Lower lobe of right lung (tissue), 2 donors: ENCODE measurements at regions not wholly inside any gene's neighbourhood (a gene's known extent, or its start where the extent isn't known, plus 50 kb on each side); places are given as distances from the start of the nearest gene placed in this dataset.
A peak's percentile ranks its signal among the peaks of the same experiment; 100 is the strongest.

Source experiments
- ATAC-seq, 2 donors: fragments of 200-7000 bp; cut with Tn5 transposase; one replicate each; pipeline ENCODE4 v1.9.1; 2020 to 2022; ENCODE audit warnings: mild to moderate bottlenecking in 2 of 2, moderate library complexity in 2 of 2
- DNase-seq: peaks from one replicate; pipeline ENCODE4 v3.0.0-alpha.2; 2020
- H3K27ac ChIP-seq: fragments of 200-600 bp; one replicate; pipeline ENCODE4 v1.8.0; 2022
- H3K27me3 ChIP-seq: fragments of 200-600 bp; one replicate; pipeline ENCODE4 v1.8.0; 2022; ENCODE audit warnings: low read depth
- H3K36me3 ChIP-seq: fragments of 200-600 bp; one replicate; pipeline ENCODE4 v1.8.0; 2022; ENCODE audit warnings: mild to moderate bottlenecking
- H3K4me1 ChIP-seq: fragments of 200-600 bp; one replicate; pipeline ENCODE4 v1.8.0; 2022
- H3K4me3 ChIP-seq: fragments of 200-600 bp; one replicate; pipeline ENCODE4 v1.8.0; 2022; ENCODE audit warnings: mild to moderate bottlenecking
- H3K9me3 ChIP-seq: fragments of 200-600 bp; one replicate; pipeline ENCODE4 v1.8.0; 2022
- intact Hi-C: fragments of 100-400 bp; cut with DNase I; formaldehyde crosslinking; loops from one replicate; pipeline ENCODE4 v1.11.0; 2022
- TF ChIP-seq, protein P1 (sequence below): fragments of 200-600 bp; IDR thresholded peaks from one replicate; pipeline ENCODE4 v1.8.0; 2022; ENCODE audit warnings: antibody characterized with exemption, mild to moderate bottlenecking
- donor health status: DM: no; HTN: yes; CAD: no; lungs with severe emphysema.

DNA sequence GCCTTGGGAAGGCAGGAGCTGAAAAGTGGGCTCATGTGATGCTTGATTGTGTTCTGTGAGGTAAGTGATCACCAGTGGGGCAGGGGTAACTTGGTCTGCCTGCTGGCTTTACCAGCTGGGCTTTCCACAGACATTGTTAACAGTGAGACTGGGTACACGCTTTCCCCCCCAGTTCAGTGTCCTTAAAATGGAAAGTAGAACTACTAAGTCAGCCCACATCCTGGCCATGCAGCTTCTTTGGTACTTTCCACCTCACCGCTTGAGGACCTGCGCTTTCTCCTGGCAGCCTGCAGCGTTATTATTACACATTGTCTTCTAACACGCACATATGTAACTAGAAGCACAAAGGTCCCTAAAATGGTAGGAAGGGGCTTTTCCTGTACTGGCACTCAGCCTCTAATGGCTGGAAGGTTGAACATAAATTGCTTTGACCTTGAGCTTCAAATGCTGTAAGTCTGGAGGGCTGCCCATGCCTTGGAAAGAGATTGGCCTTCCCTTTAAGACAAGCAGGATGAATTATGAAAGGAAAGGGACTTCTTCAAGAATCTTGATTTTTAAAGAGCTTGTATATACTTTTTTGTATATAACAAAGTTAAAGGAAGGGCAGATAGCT is 216.1 kb upstream of the ROPN1 start:
- H3K4me1 ChIP-seq: peaks cover 6% of the 10 kb centered on the region
- DNase-seq (no peak), ATAC-seq (no peak)
- no peaks in the 10 kb centered on the region for H3K9me3 ChIP-seq
- TF ChIP-seq, protein P1, sequence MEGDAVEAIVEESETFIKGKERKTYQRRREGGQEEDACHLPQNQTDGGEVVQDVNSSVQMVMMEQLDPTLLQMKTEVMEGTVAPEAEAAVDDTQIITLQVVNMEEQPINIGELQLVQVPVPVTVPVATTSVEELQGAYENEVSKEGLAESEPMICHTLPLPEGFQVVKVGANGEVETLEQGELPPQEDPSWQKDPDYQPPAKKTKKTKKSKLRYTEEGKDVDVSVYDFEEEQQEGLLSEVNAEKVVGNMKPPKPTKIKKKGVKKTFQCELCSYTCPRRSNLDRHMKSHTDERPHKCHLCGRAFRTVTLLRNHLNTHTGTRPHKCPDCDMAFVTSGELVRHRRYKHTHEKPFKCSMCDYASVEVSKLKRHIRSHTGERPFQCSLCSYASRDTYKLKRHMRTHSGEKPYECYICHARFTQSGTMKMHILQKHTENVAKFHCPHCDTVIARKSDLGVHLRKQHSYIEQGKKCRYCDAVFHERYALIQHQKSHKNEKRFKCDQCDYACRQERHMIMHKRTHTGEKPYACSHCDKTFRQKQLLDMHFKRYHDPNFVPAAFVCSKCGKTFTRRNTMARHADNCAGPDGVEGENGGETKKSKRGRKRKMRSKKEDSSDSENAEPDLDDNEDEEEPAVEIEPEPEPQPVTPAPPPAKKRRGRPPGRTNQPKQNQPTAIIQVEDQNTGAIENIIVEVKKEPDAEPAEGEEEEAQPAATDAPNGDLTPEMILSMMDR: no peak
- no peaks in the 10 kb centered on the region for H3K27me3 ChIP-seq
- H3K27ac ChIP-seq: no peak overlapping the region
- intact Hi-C loops: no loop called here
- no peaks in the 10 kb centered on the region for H3K36me3 ChIP-seq
- H3K4me3 ChIP-seq: no peak overlapping the region

DNA sequence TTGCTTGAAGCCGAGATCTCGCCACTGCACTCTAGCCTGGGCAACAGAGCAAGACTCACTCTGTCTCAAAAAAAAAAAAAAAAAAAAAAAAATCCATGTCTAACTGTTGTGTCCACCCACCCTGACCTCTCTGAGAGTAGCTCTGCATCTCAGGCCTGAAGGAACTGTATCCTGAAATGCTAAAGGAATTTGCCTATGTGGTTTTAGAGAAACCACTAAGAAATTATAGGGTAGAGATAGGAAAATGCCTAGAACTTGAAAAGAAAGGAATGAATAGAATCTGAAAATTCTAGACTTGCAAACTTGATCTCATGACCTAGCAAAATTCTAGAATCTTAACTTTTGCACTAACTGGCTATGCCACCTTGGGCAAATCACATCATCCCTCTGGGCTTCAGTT is 217.5 kb upstream of the ROPN1 start:
- DNase-seq (no peak), ATAC-seq (no peak)
- Histone ChIP-seq H3K27ac (no peak overlapping the region), H3K4me1 (no peaks in the 10 kb centered on the region), H3K4me3 (no peak overlapping the region), H3K9me3 (no peaks in the 10 kb centered on the region), H3K36me3 (no peaks in the 10 kb centered on the region), H3K27me3 (no peaks in the 10 kb centered on the region)
- TF ChIP-seq, protein P1: no peak
- intact Hi-C loops: no loop called here

DNA sequence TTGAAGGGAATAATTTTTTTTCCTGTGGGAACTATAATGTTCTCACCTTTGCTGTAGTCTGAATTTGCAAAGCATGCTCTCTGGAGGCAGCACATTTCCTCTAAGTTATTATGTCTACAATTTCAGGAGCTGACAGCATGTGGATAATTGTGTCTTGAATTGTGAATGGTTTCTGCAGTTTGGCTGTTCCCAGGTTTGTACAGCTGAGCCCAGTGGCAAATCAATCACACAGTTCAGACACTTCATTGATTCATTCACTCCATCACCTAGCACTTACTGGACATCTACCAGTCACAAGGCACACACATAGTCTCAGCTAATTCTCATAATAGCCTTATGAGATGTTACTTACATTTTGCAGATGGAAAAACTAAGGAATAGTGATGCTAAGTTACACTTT is 219.0 kb upstream of the ROPN1 start:
- no peak overlapping the region for H3K27ac ChIP-seq
- TF ChIP-seq, protein P1: no peak
- ATAC-seq: no peak
- intact Hi-C loops: no loop called here
- no peak overlapping the region for H3K4me3 ChIP-seq
- no peaks in the 10 kb centered on the region for H3K4me1 ChIP-seq
- no peaks in the 10 kb centered on the region for H3K9me3 ChIP-seq
- no peaks in the 10 kb centered on the region for H3K36me3 ChIP-seq
- DNase-seq: no peak
- no peaks in the 10 kb centered on the region for H3K27me3 ChIP-seq

DNA sequence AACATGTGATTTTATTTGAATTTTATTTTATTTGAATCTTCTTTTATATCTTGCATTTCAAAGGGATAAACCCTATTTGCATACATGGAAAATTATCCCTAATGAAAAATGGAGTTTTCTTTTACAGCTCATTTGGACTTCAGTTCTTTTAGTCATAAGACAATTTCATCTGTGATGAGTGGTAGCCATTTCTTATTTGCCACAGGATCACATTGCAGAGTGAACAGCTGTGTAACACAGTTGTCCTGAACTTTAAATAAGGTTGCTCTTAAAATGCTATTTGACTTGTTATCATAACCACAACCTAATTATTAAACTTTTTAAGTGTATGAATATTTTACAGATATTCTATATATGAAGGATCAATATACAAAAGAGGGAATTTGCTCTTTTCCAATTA is 221.7 kb upstream of the ROPN1 start:
- DNase-seq: no peak
- TF ChIP-seq, protein P1: no peak
- Histone ChIP-seq H3K4me1 (no peaks in the 10 kb centered on the region), H3K27me3 (no peaks in the 10 kb centered on the region), H3K27ac (no peak overlapping the region), H3K9me3 (no peaks in the 10 kb centered on the region), H3K4me3 (no peak overlapping the region), H3K36me3 (no peaks in the 10 kb centered on the region)
- no peak for ATAC-seq
- intact Hi-C loops: no loop called here

DNA sequence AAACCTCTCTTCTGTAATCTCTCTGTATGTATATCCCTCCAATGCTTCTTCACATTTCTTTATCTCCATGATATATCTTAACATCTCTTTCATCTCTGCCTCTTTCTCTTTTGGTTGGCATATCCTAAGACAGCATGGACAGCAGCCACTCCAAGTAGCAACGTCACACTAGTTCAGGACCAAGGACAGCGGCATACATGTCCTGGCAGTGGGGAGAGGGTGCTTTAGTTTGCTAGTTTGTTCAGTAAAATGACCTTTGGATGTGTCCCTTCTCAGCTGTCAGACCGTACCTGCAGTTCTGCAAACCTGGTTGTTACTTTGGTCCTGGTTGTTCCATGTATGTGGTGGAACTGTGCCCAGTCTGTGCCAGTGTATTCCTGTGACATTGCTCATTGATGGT is 225.6 kb upstream of the ROPN1 start:
- TF ChIP-seq, protein P1: no peak
- intact Hi-C loops: no loop called here
- no peak for DNase-seq
- Histone ChIP-seq H3K4me3 (no peak overlapping the region), H3K27me3 (no peaks in the 10 kb centered on the region), H3K36me3 (no peaks in the 10 kb centered on the region), H3K9me3 (no peaks in the 10 kb centered on the region), H3K27ac (no peak overlapping the region), H3K4me1 (no peaks in the 10 kb centered on the region)
- peak; percentile 66 to 67 for ATAC-seq

DNA sequence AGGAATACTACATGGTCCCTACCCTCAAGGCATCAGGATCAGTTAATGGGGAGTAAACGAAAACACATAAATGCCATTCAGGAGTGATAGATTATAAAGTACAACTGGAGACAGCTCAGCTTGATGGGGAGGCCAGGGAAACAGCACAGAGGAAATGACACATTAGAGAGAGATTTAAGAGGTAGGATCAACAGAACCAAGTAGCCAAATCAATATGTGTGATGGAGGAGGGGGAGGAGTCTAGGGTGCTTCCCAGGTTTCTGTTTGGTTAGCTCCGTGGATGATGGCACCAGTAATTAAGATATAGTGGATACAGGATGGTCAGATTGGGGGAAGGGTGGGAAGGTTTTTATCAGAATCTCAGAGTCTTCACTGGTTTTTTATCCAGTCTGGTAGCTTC is 229.5 kb upstream of the ROPN1 start:
- H3K27me3 ChIP-seq: no peaks in the 10 kb centered on the region
- ATAC-seq: no peak
- H3K27ac ChIP-seq: no peak overlapping the region
- no peak for DNase-seq
- no peaks in the 10 kb centered on the region for H3K9me3 ChIP-seq
- TF ChIP-seq, protein P1: no peak
- no peak overlapping the region for H3K4me3 ChIP-seq
- intact Hi-C loops: no loop called here
- H3K36me3 ChIP-seq: no peaks in the 10 kb centered on the region
- H3K4me1 ChIP-seq: no peaks in the 10 kb centered on the region
